IMR-90 (cell line): ENCODE measurements at regions not wholly inside any gene's neighbourhood (a gene's known extent, or its start where the extent isn't known, plus 50 kb on each side); places are given as distances from the start of the nearest gene placed in this dataset.
A peak's percentile ranks its signal among the peaks of the same experiment; 100 is the strongest.

ENCODE experiments used
- ATAC-seq: fragments of 200-7000 bp; cut with Tn5 transposase; 2 replicates; pipeline ENCODE4 v1.9.1; 2020; ENCODE audit warnings: low read depth, mild to moderate bottlenecking, moderate library complexity
- BruUV-seq: library from RNA; stranded (reverse); fragments of 400-500 nt; replicated peaks from 2 replicates; lab custom pipeline; 2021; lab: Mats Ljungman, UMichigan
- CTCF ChIA-PET: fragments of 300-600 bp; formaldehyde crosslinking; extraction: SDS; loops from one replicate; lab custom pipeline; 2021; ENCODE audit warnings: antibody characterized with exemption; lab: Yijun Ruan, JAX
- POLR2A ChIA-PET: fragments of 300-600 bp; sonication (Branson Sonifier 250); formaldehyde crosslinking; loops from one replicate; lab custom pipeline; 2022; ENCODE audit warnings: antibody characterized with exemption; ENCODE audit not compliant: unreplicated experiment; lab: Charles Lee
- DNase-seq: peaks from one replicate; pipeline ENCODE4 v3.0.0; 2013
- H2AFZ ChIP-seq: replicated peaks from 2 replicates; pipeline ENCODE3; 2013; ENCODE audit warnings: low read length, mild to moderate bottlenecking; ENCODE audit not compliant: poor library complexity
- H2AK5ac ChIP-seq: 2 replicates; pipeline ENCODE4 v1.6.1; 2013; ENCODE audit warnings: low read depth, low read length, inconsistent platforms
- H2AK9ac ChIP-seq: replicated peaks from 2 replicates; pipeline ENCODE3; 2013; ENCODE audit warnings: mild to moderate bottlenecking, low read depth, low read length, moderate library complexity; ENCODE audit not compliant: poor library complexity
- H2BK120ac ChIP-seq: 2 replicates; pipeline ENCODE4 v1.6.1; 2013; ENCODE audit warnings: low read depth, low read length, inconsistent platforms
- H2BK15ac ChIP-seq: 3 replicates; pipeline ENCODE4 v1.6.1; 2013; ENCODE audit warnings: low read depth, low read length, inconsistent platforms
- H2BK20ac ChIP-seq: 2 replicates; pipeline ENCODE4 v1.6.1; 2013; ENCODE audit warnings: low read depth, mild to moderate bottlenecking, inconsistent platforms, low read length, moderate library complexity
- H2BK5ac ChIP-seq: 2 replicates; pipeline ENCODE4 v1.6.1; 2013; ENCODE audit warnings: mild to moderate bottlenecking, low read depth, low read length, inconsistent platforms; ENCODE audit not compliant: poor library complexity, severe bottlenecking
- H3K14ac ChIP-seq: replicated peaks from 2 replicates; pipeline ENCODE4 v1.6.1; 2013; ENCODE audit warnings: low read depth, low read length, inconsistent platforms
- H3K18ac ChIP-seq: 2 replicates; pipeline ENCODE4 v1.6.1; 2013; ENCODE audit warnings: low read depth, low read length, control low read depth
- H3K23ac ChIP-seq: 2 replicates; pipeline ENCODE4 v1.6.1; 2013; ENCODE audit warnings: low read depth, low read length, inconsistent platforms
- H3K27ac ChIP-seq: 2 replicates; pipeline ENCODE4 v1.5.1; 2013; ENCODE audit warnings: mild to moderate bottlenecking, control low read depth, low read length; ENCODE audit not compliant: insufficient read depth
- H3K27me3 ChIP-seq: 2 replicates; pipeline ENCODE4 v1.6.1; 2013; ENCODE audit warnings: low read length; ENCODE audit not compliant: control insufficient read depth, insufficient read depth
- H3K36me3 ChIP-seq: 2 replicates; pipeline ENCODE4 v1.6.1; 2013; ENCODE audit warnings: low read length, mixed read lengths; ENCODE audit not compliant: control insufficient read depth, insufficient read depth
- H3K4ac ChIP-seq: 2 replicates; pipeline ENCODE4 v1.6.1; 2013; ENCODE audit warnings: low read depth, low read length, inconsistent platforms
- H3K4me1 ChIP-seq: 2 replicates; pipeline ENCODE4 v1.6.1; 2013; ENCODE audit warnings: low read length, mixed read lengths; ENCODE audit not compliant: control insufficient read depth, insufficient read depth
- H3K4me2 ChIP-seq: 2 replicates; pipeline ENCODE4 v1.6.1; 2013; ENCODE audit warnings: low read depth, mild to moderate bottlenecking, control low read depth, low read length, moderate library complexity
- H3K4me3 ChIP-seq: 2 replicates; pipeline ENCODE4 v1.5.1; 2013; ENCODE audit warnings: low read depth, mild to moderate bottlenecking, control low read depth, low read length, moderate library complexity; ENCODE audit not compliant: insufficient read depth
- H3K56ac ChIP-seq: 2 replicates; pipeline ENCODE4 v1.6.1; 2013; ENCODE audit warnings: low read length, inconsistent platforms; ENCODE audit not compliant: insufficient read depth; ENCODE audit errors: extremely low read depth
- H3K79me1 ChIP-seq, 2 experiments: 2 replicates each; pipeline ENCODE4 v1.6.1; 2013; ENCODE audit warnings: low read length in 2 of 2, inconsistent platforms in 1 of 2, low read depth in 1 of 2
- H3K9ac ChIP-seq: 2 replicates; pipeline ENCODE4 v1.6.1; 2013; ENCODE audit warnings: low read depth, low read length, control low read depth
- H3K9me1 ChIP-seq: 2 replicates; pipeline ENCODE4 v1.6.1; 2013; ENCODE audit warnings: low read length, inconsistent platforms; ENCODE audit not compliant: insufficient read depth
- H3K9me3 ChIP-seq: 2 replicates; pipeline ENCODE4 v1.6.1; 2013; ENCODE audit warnings: low read length; ENCODE audit not compliant: control insufficient read depth, insufficient read depth
- H4K20me1 ChIP-seq: 2 replicates; pipeline ENCODE4 v1.6.1; 2013; ENCODE audit warnings: low read length, inconsistent platforms; ENCODE audit not compliant: insufficient read depth
- H4K5ac ChIP-seq: 2 replicates; pipeline ENCODE4 v1.6.1; 2013; ENCODE audit warnings: mild to moderate bottlenecking, low read depth, low read length, control low read depth
- H4K8ac ChIP-seq, 2 experiments: 2 replicates each; pipeline ENCODE4 v1.6.1; 2013; ENCODE audit warnings: low read depth in 2 of 2, low read length in 2 of 2, control low read depth in 1 of 2, inconsistent platforms in 1 of 2
- H4K91ac ChIP-seq: 2 replicates; pipeline ENCODE4 v1.6.1; 2013; ENCODE audit warnings: low read depth, low read length, inconsistent platforms; ENCODE audit not compliant: insufficient read depth
- BHLHE40 ChIP-seq: fragments of 150-350 bp; IDR thresholded peaks from 2 replicates; pipeline ENCODE4 v1.6.1; 2016; ENCODE audit warnings: mild to moderate bottlenecking, low read depth, low read length
- CEBPB ChIP-seq: IDR thresholded peaks from 2 replicates; pipeline ENCODE4 v1.6.1; 2012; ENCODE audit warnings: low read depth, low read length, improper control_type of control experiment
- CHD1 ChIP-seq: IDR thresholded peaks from 2 replicates; pipeline ENCODE4 v1.6.1; 2012; ENCODE audit warnings: low read depth, low read length, improper control_type of control experiment
- CTCF ChIP-seq: conservative IDR thresholded peaks from 2 replicates; pipeline ENCODE4 v1.5.1; 2012; ENCODE audit warnings: mild to moderate bottlenecking, low read depth, low read length, improper control_type of control experiment
- FOS ChIP-seq: fragments of 150-350 bp; IDR thresholded peaks from 2 replicates; pipeline ENCODE4 v1.6.1; 2016; ENCODE audit warnings: low read depth, low read length
- MAFK ChIP-seq: IDR thresholded peaks from 2 replicates; pipeline ENCODE4 v1.6.1; 2012; ENCODE audit warnings: low read depth, low read length, improper control_type of control experiment
- MAZ ChIP-seq: IDR thresholded peaks from 2 replicates; pipeline ENCODE4 v1.6.1; 2012; ENCODE audit warnings: low read depth, mild to moderate bottlenecking, low read length, improper control_type of control experiment, moderate library complexity, borderline replicate concordance
- MXI1 ChIP-seq: IDR thresholded peaks from 2 replicates; pipeline ENCODE4 v1.6.1; 2012; ENCODE audit warnings: low read depth, mild to moderate bottlenecking, low read length, moderate library complexity, borderline replicate concordance
- NFE2L2 ChIP-seq: fragments of 150-350 bp; IDR thresholded peaks from 2 replicates; pipeline ENCODE4 v1.6.1; 2016; ENCODE audit warnings: low read depth, mild to moderate bottlenecking, low read length
- POLR2A ChIP-seq: IDR thresholded peaks from 2 replicates; pipeline ENCODE4 v1.6.1; 2012; ENCODE audit warnings: mild to moderate bottlenecking, low read depth, low read length
- RAD21 ChIP-seq: IDR thresholded peaks from 2 replicates; pipeline ENCODE4 v1.6.1; 2012; ENCODE audit warnings: low read length, improper control_type of control experiment
- RCOR1 ChIP-seq: IDR thresholded peaks from 2 replicates; pipeline ENCODE4 v1.6.1; 2012; ENCODE audit warnings: mild to moderate bottlenecking, low read length, improper control_type of control experiment; ENCODE audit not compliant: insufficient replicate concordance
- RFX5 ChIP-seq: IDR thresholded peaks from 2 replicates; pipeline ENCODE4 v1.8.0; 2012; ENCODE audit warnings: low read depth, mild to moderate bottlenecking, low read length, moderate library complexity
- SMC3 ChIP-seq: fragments of 150-350 bp; IDR thresholded peaks from 2 replicates; pipeline ENCODE4 v1.6.1; 2016; ENCODE audit warnings: low read depth, mild to moderate bottlenecking, antibody characterized with exemption, low read length, moderate library complexity
- USF2 ChIP-seq: fragments of 150-350 bp; IDR thresholded peaks from 2 replicates; pipeline ENCODE4 v1.6.1; 2017; ENCODE audit warnings: mild to moderate bottlenecking, antibody characterized with exemption, low read length, low read depth
- dilution Hi-C: fragments of 300-500 bp; cut with HindIII; formaldehyde crosslinking; loops from one replicate; pipeline ENCODE4 v1.14.3; 2018; ENCODE audit warnings: low sequenced_read_pairs; ENCODE audit not compliant: unreplicated experiment
- in situ Hi-C: fragments of 300-500 bp; cut with MboI; formaldehyde crosslinking; loops from 3 replicates; pipeline ENCODE4 v1.14.3; 2019; ENCODE audit warnings: low sequenced_read_pairs, inconsistent platforms, mixed read lengths
- intact Hi-C: fragments of 100-400 bp; cut with micrococcal nuclease; formaldehyde crosslinking; loops from 2 replicates; pipeline ENCODE4 v1.10.0; 2022
- TF ChIP-seq, protein P1 (sequence below): fragments of 150-350 bp; IDR thresholded peaks from 2 replicates; pipeline ENCODE4 v1.6.1; 2016; ENCODE audit warnings: low read depth, mild to moderate bottlenecking, low read length, moderate library complexity, borderline replicate concordance

DNA sequence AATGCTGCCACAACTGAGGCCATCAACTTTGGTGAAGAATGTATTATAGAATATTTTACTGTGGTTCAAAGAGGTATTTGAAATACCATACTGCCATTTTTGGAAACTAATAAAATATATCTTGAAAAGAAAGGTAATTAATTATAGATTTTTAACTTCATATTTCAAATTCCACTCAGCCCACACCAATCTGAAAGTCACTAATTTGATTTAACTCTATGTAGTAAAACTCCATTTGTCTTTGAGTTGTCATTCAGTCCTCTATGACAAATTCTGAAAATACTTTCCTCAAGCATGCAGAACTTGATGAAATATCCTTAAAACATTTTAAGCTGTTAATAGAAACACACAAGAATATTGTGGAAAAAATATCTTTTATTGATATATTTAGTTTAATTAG lies 1196.7 kb upstream of the CITED2 start:
- no peak overlapping the region for H3K14ac ChIP-seq
- H4K20me1 ChIP-seq = no peaks in the 10 kb centered on the region
- H2BK15ac ChIP-seq = no peak overlapping the region
- no peaks in the 10 kb centered on the region for H3K9me3 ChIP-seq
- no TSS peak for BruUV-seq
- ATAC-seq (no peak), DNase-seq (peak; percentile 12)
- no peak overlapping the region; the same call in 1 of the 2 replicates for H3K4ac ChIP-seq
- 0 out of 4 replicates have a peak, but pooled peaks cover 0 to 4% of the 10 kb centered on the region in 2 experiments for H3K79me1 ChIP-seq
- H3K27ac ChIP-seq = no peak overlapping the region
- intact Hi-C loops (no loop called here), in situ Hi-C loops (no loop called here), dilution Hi-C loops (no loop called here)
- H3K4me1 ChIP-seq = peaks cover 4% of the 10 kb centered on the region; the same call in 1 of the 2 replicates
- H2AFZ ChIP-seq = no peak overlapping the region
- H2BK5ac ChIP-seq = peak overlapping the region; percentile 96
- no peak for TF ChIP-seq MAFK
- TF ChIP-seq USF2 = no peak
- TF ChIP-seq RFX5 = no peak
- no peak for TF ChIP-seq SMC3
- TF ChIP-seq MXI1 = no peak
- no peak for TF ChIP-seq MAZ
- no peak for TF ChIP-seq CEBPB
- TF ChIP-seq RCOR1 = no peak
- no peak for TF ChIP-seq RAD21
- no peak for TF ChIP-seq BHLHE40
- TF ChIP-seq NFE2L2 = no peak
- no peak for TF ChIP-seq CTCF
- TF ChIP-seq POLR2A = no peak
- TF ChIP-seq, protein P1, sequence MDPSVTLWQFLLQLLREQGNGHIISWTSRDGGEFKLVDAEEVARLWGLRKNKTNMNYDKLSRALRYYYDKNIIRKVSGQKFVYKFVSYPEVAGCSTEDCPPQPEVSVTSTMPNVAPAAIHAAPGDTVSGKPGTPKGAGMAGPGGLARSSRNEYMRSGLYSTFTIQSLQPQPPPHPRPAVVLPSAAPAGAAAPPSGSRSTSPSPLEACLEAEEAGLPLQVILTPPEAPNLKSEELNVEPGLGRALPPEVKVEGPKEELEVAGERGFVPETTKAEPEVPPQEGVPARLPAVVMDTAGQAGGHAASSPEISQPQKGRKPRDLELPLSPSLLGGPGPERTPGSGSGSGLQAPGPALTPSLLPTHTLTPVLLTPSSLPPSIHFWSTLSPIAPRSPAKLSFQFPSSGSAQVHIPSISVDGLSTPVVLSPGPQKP = no peak
- TF ChIP-seq FOS = no peak
- no peak for TF ChIP-seq CHD1
- H2AK5ac ChIP-seq = no peak overlapping the region
- H3K4me3 ChIP-seq = no peak overlapping the region
- H2BK120ac ChIP-seq = peak overlapping the region; percentile 69; the same call in 1 of the 2 replicates
- H3K27me3 ChIP-seq = no peaks in the 10 kb centered on the region
- no peak overlapping the region for H2AK9ac ChIP-seq
- H3K23ac ChIP-seq = no peak overlapping the region
- H3K36me3 ChIP-seq = no peaks in the 10 kb centered on the region
- ChIA-PET CTCF (no interaction called here), POLR2A (no interaction called here)
- no peak overlapping the region for H4K91ac ChIP-seq
- no peak overlapping the region; the same call in 1 of the 2 replicates for H3K18ac ChIP-seq
- no peak overlapping the region for H3K56ac ChIP-seq
- no peak overlapping the region for H3K9ac ChIP-seq
- H4K5ac ChIP-seq = no peak overlapping the region
- H3K4me2 ChIP-seq = no peak overlapping the region
- H2BK20ac ChIP-seq = peak overlapping the region; percentile 18; the same call in 1 of the 2 replicates
- H3K9me1 ChIP-seq = no peaks in the 10 kb centered on the region
- H4K8ac ChIP-seq = 0 out of 4 replicates have a peak overlapping the region, but pooled peaks of 1 of the 2 experiments have one; percentile 8
